H1 (cell line): ENCODE measurements at regions not wholly inside any gene's neighbourhood (a gene's known extent, or its start where the extent isn't known, plus 50 kb on each side); places are given as distances from the start of the nearest gene placed in this dataset.

Experiments used
- CTCF ChIA-PET: fragments of 300-600 bp; sonication (Branson Sonifier 250); formaldehyde crosslinking; loops from one replicate; lab custom pipeline; 2021; ENCODE audit not compliant: partially characterized antibody; lab: Charles Lee
- POLR2A ChIA-PET: fragments of 300-600 bp; sonication (Branson Sonifier 250); formaldehyde crosslinking; loops from one replicate; lab custom pipeline; 2021; ENCODE audit warnings: inconsistent platforms; ENCODE audit not compliant: partially characterized antibody; lab: Charles Lee
- DNase-seq, 2 experiments: peaks; one replicate each; pipeline versions ENCODE4 v3.0.0 to v3.0.0-alpha.2; 2010 to 2022; ENCODE audit warnings: low spot score in 2 of 2, low read depth in 1 of 2, mixed read lengths in 1 of 2
- FAIRE-seq: peaks from 2 replicates; lab custom pipeline; 2011; peaks lifted over from hg19 to GRCh38; lab: Jason Lieb, UNC
- H2AFZ ChIP-seq: 2 replicates; pipeline ENCODE4 v1.8.1; 2012; ENCODE audit warnings: low read length, inconsistent platforms
- H2AK5ac ChIP-seq: 2 replicates; pipeline ENCODE4 v1.6.1; 2013; ENCODE audit warnings: low read depth, low read length
- H2BK120ac ChIP-seq: replicated peaks from 2 replicates; pipeline ENCODE3; 2013; ENCODE audit warnings: low read depth, low read length, inconsistent platforms
- H2BK12ac ChIP-seq: 2 replicates; pipeline ENCODE4 v1.6.1; 2013; ENCODE audit warnings: low read depth, low read length
- H2BK15ac ChIP-seq: 2 replicates; pipeline ENCODE4 v1.6.1; 2013; ENCODE audit warnings: low read length
- H2BK20ac ChIP-seq: 2 replicates; pipeline ENCODE4 v1.6.1; 2013; ENCODE audit warnings: low read length
- H2BK5ac ChIP-seq: 2 replicates; pipeline ENCODE4 v1.6.1; 2013; ENCODE audit warnings: low read depth, low read length
- H3K14ac ChIP-seq: 2 replicates; pipeline ENCODE4 v1.6.1; 2013; ENCODE audit warnings: inconsistent platforms; ENCODE audit not compliant: insufficient read length
- H3K18ac ChIP-seq: 2 replicates; pipeline ENCODE4 v1.6.1; 2013; ENCODE audit warnings: low read length; ENCODE audit errors: extremely low read depth
- H3K23ac ChIP-seq: 2 replicates; pipeline ENCODE4 v1.6.1; 2013; ENCODE audit warnings: inconsistent platforms; ENCODE audit not compliant: insufficient read length
- H3K23me2 ChIP-seq: 2 replicates; pipeline ENCODE4 v1.6.1; 2013; ENCODE audit warnings: low read depth, low read length
- H3K27ac ChIP-seq: 2 replicates; pipeline ENCODE4 v1.6.1; 2011; ENCODE audit warnings: low read depth, low read length, inconsistent platforms
- H3K27me3 ChIP-seq, 4 experiments: replicated peaks in 1 of 4; 1 replicate in 1 of 4; 2 replicates in 3 of 4; pipeline versions ENCODE4 v1.6.1 to v1.8.1; 2011 to 2013; ENCODE audit warnings: low read length in 3 of 4, mild to moderate bottlenecking in 3 of 4, inconsistent platforms in 2 of 4, mixed read lengths in 2 of 4, moderate library complexity in 1 of 4; ENCODE audit not compliant: control insufficient read depth in 3 of 4, insufficient read depth in 3 of 4; ENCODE audit errors: extremely low read depth in 1 of 4
- H3K36me3 ChIP-seq, 4 experiments: 2 replicates each; pipeline versions ENCODE4 v1.6.1 to v1.8.1; 2011 to 2013; ENCODE audit warnings: mild to moderate bottlenecking in 4 of 4, low read length in 3 of 4, moderate library complexity in 2 of 4, control low read depth in 1 of 4, inconsistent platforms in 1 of 4; ENCODE audit not compliant: insufficient read depth in 4 of 4, control insufficient read depth in 2 of 4
- H3K4ac ChIP-seq: replicated peaks from 2 replicates; pipeline ENCODE3; 2013; ENCODE audit warnings: low read length, low read depth, mixed read lengths, inconsistent platforms; ENCODE audit not compliant: insufficient read length
- H3K4me1 ChIP-seq, 4 experiments: replicated peaks in 1 of 4; 1 replicate in 1 of 4; 2 replicates in 3 of 4; pipeline versions ENCODE4 v1.6.1 to v1.8.1; 2011 to 2013; ENCODE audit warnings: low read length in 3 of 4, inconsistent platforms in 2 of 4, mixed read lengths in 1 of 4; ENCODE audit not compliant: insufficient read depth in 4 of 4, control insufficient read depth in 3 of 4
- H3K4me2 ChIP-seq, 2 experiments: 2 replicates each; pipeline versions ENCODE4 v1.6.1 to v1.8.1; 2011 to 2013; ENCODE audit warnings: low read depth in 2 of 2, low read length in 2 of 2, control low read depth in 1 of 2, inconsistent platforms in 1 of 2, mild to moderate bottlenecking in 1 of 2; ENCODE audit not compliant: insufficient read depth in 1 of 2
- H3K4me3 ChIP-seq, 4 experiments: fragments of 200-600, 300-600 bp in 1 of 4; sonication (generic), shearing (Covaris generic), sonication (Bioruptor Twin) in 1 of 4; 2 replicates each; pipeline versions ENCODE4 v1.5.1 to v1.8.1; 2011 to 2016; ENCODE audit warnings: low read length in 4 of 4, low read depth in 3 of 4, control low read depth in 2 of 4, inconsistent platforms in 2 of 4, mild to moderate bottlenecking in 2 of 4, mixed read lengths in 1 of 4, moderate library complexity in 1 of 4; ENCODE audit not compliant: insufficient read depth in 2 of 4; ENCODE audit errors: extremely low read depth in 1 of 4
- H3K56ac ChIP-seq: replicated peaks from 2 replicates; pipeline ENCODE3; 2013; ENCODE audit warnings: low read depth, mild to moderate bottlenecking, mixed read lengths, low read length, inconsistent platforms; ENCODE audit not compliant: insufficient read length
- H3K79me1 ChIP-seq: 2 replicates; pipeline ENCODE4 v1.6.1; 2013; ENCODE audit warnings: low read depth, low read length, control low read depth
- H3K79me2 ChIP-seq, 2 experiments: 2 replicates each; pipeline versions ENCODE4 v1.6.1 to v1.8.1; 2012 to 2013; ENCODE audit warnings: low read length in 2 of 2, mild to moderate bottlenecking in 2 of 2, inconsistent platforms in 1 of 2; ENCODE audit not compliant: insufficient read depth in 2 of 2, control insufficient read depth in 1 of 2
- H3K9ac ChIP-seq, 4 experiments: replicated peaks in 1 of 4; 1 replicate in 1 of 4; 2 replicates in 3 of 4; pipeline versions ENCODE4 v1.6.1 to v1.8.1; 2011 to 2013; ENCODE audit warnings: low read depth in 3 of 4, low read length in 3 of 4, control low read depth in 2 of 4, mild to moderate bottlenecking in 2 of 4, moderate library complexity in 2 of 4, inconsistent platforms in 1 of 4; ENCODE audit errors: extremely low read depth in 1 of 4
- H3K9me3 ChIP-seq, 2 experiments: 2 replicates each; pipeline versions ENCODE4 v1.6.1 to v1.8.1; 2012 to 2013; ENCODE audit warnings: mild to moderate bottlenecking in 2 of 2, moderate library complexity in 2 of 2, control low read depth in 1 of 2, inconsistent platforms in 1 of 2, low read depth in 1 of 2, low read length in 1 of 2, mixed read lengths in 1 of 2; ENCODE audit not compliant: insufficient read depth in 2 of 2
- H4K20me1 ChIP-seq, 2 experiments: replicated peaks in 1 of 2; 2 replicates each; pipeline versions ENCODE3 to v1.8.1; 2011 to 2013; ENCODE audit warnings: inconsistent platforms in 2 of 2, low read length in 2 of 2, mild to moderate bottlenecking in 1 of 2; ENCODE audit not compliant: insufficient read depth in 2 of 2, control insufficient read depth in 1 of 2
- H4K5ac ChIP-seq: 2 replicates; pipeline ENCODE4 v1.6.1; 2013; ENCODE audit warnings: low read length, low read depth, mixed read lengths, inconsistent platforms; ENCODE audit not compliant: insufficient read length
- H4K8ac ChIP-seq: 2 replicates; pipeline ENCODE4 v1.8.0; 2013; ENCODE audit warnings: mild to moderate bottlenecking, moderate library complexity, low read length, inconsistent platforms; ENCODE audit not compliant: insufficient read depth; ENCODE audit errors: extremely low read depth
- H4K91ac ChIP-seq: replicated peaks from 2 replicates; pipeline ENCODE3; 2013; ENCODE audit warnings: low read length, mixed read lengths, inconsistent platforms; ENCODE audit not compliant: insufficient read length
- CBX8 ChIP-seq: fragments of 300-800, 300-1000 bp; sonication (generic); IDR thresholded peaks from 2 replicates; pipeline ENCODE4 v1.7.1; 2016; ENCODE audit warnings: low read depth, low read length, borderline replicate concordance
- SRF ChIP-seq: IDR thresholded peaks from 2 replicates; pipeline ENCODE4 v1.6.1; 2011; ENCODE audit warnings: mild to moderate bottlenecking, low read depth, low read length, moderate library complexity
- TEAD4 ChIP-seq: IDR thresholded peaks from 2 replicates; pipeline ENCODE4 v1.6.1; 2012; ENCODE audit warnings: low read depth, low read length, inconsistent platforms, mixed read lengths
- WGBS, 2 experiments: shearing (Covaris generic) in 1 of 2; methylation state at CpG; one replicate each; pipeline versions ENCODE4 v1.1.6 to v1.1.7; 2013 to 2015; ENCODE audit warnings: low lambda C conversion rate in 2 of 2, mixed read lengths in 2 of 2, inconsistent platforms in 1 of 2, low coverage in 1 of 2, missing lambda C conversion rate in 1 of 2; ENCODE audit not compliant: insufficient replicate concordance in 2 of 2, insufficient coverage in 1 of 2, insufficient read length in 1 of 2; ENCODE audit errors: extremely low coverage in 1 of 2, missing lambda C conversion rate in 1 of 2; 5-methylcytosine and 5-hydroxymethylcytosine counted together

DNA sequence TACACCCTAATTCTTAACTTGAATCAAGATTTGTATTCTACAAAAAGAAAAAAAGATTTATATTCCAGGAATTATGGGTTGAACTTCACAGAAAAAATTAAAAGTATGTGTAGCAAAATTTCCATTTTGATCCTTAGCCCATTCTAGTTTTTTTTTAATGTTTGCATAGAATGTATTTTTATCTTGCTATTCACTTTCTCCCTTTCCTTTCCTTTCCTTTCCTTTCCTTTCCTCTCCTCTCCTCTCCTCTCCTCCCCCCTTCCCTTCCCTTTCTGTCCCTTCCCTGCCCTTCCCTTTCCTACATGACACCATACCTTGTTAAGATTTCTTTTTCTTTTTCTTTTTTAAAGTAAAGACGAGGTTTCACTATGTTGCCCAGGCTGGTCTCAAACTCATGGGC lies 542.5 kb upstream of the PTGER4 start:
- Histone ChIP-seq H3K27me3 (no peaks in the 10 kb centered on the region), H4K91ac (no peak overlapping the region), H3K14ac (no peak overlapping the region), H2BK12ac (no peak overlapping the region), H3K23me2 (no peaks in the 10 kb centered on the region), H3K18ac (no peak overlapping the region), H2AK5ac (no peak overlapping the region), H3K79me2 (no peaks in the 10 kb centered on the region), H3K23ac (no peak overlapping the region), H3K9me3 (peaks cover 2 to 6% of the 10 kb centered on the region in 2 experiments; a peak in 1 of 4 replicates), H2BK120ac (no peak overlapping the region), H3K4me2 (no peak overlapping the region), H4K5ac (no peak overlapping the region), H3K27ac (no peak overlapping the region), H4K20me1 (no peaks in the 10 kb centered on the region), H3K36me3 (no peaks in the 10 kb centered on the region), H3K4ac (no peak overlapping the region), H3K56ac (no peak overlapping the region), H3K4me1 (no peaks in the 10 kb centered on the region; a peak in 1 of 7 replicates), H2BK20ac (no peak overlapping the region), H2BK5ac (no peak overlapping the region), H3K4me3 (no peak overlapping the region), H3K79me1 (no peaks in the 10 kb centered on the region), H2BK15ac (no peak overlapping the region), H2AFZ (no peak overlapping the region), H4K8ac (no peak overlapping the region), H3K9ac (no peak overlapping the region)
- FAIRE-seq, result no peak
- ChIA-PET POLR2A (no interaction called here), CTCF (no interaction called here)
- TF ChIP-seq SRF (no peak), CBX8 (no peak), TEAD4 (no peak)
- WGBS, 2 experiments, result 100% methylated on average over 1 of the region's 1 CpG; no CpG with 5 or more reads in 1 of the 2 experiments
- no peak for DNase-seq
